HepG2 (cell line): ENCODE measurements at regions not wholly inside any gene's neighbourhood (a gene's known extent, or its start where the extent isn't known, plus 50 kb on each side); places are given as distances from the start of the nearest gene placed in this dataset.

ENCODE experiments used
- CEBPB ChIP-seq: IDR thresholded peaks from 2 replicates; pipeline ENCODE4 v1.6.1; 2011; ENCODE audit warnings: low read depth, low read length, improper control_type of control experiment, borderline replicate concordance
- CTCF ChIP-seq: sonication (generic); formaldehyde crosslinking; IDR thresholded peaks from 2 replicates; pipeline ENCODE4 v1.5.0; 2020; ENCODE audit warnings: mild to moderate bottlenecking, missing genetic modification reagents, moderate library complexity
- HNRNPK ChIP-seq: fragments of 200-400 bp; formaldehyde crosslinking; IDR thresholded peaks from 2 replicates; pipeline ENCODE4 v1.6.1; 2018; ENCODE audit warnings: low read length, low read depth, moderate library complexity, mild to moderate bottlenecking; ENCODE audit not compliant: poor library complexity, severe bottlenecking
- TERF1 ChIP-seq: sonication (generic); formaldehyde crosslinking; IDR thresholded peaks from 2 replicates; pipeline ENCODE4 v1.8.0; 2022; ENCODE audit warnings: mild to moderate bottlenecking, missing genetic modification reagents, moderate library complexity
- YY1 ChIP-seq: IDR thresholded peaks from 2 replicates; pipeline ENCODE4 v1.6.1; 2011; ENCODE audit warnings: low read length, low read depth, moderate library complexity, mild to moderate bottlenecking; ENCODE audit not compliant: insufficient read depth, insufficient replicate concordance
- ZNF543 ChIP-seq: sonication (generic); formaldehyde crosslinking; IDR thresholded peaks from 2 replicates; pipeline ENCODE4 v1.4.0; 2020; ENCODE audit warnings: mild to moderate bottlenecking, missing genetic modification reagents
- ZNF883 ChIP-seq: sonication (generic); formaldehyde crosslinking; IDR thresholded peaks from 2 replicates; pipeline ENCODE4 v1.5.1; 2020; ENCODE audit warnings: mild to moderate bottlenecking, missing genetic modification reagents; ENCODE audit errors: not compliant biosample characterization
- TF ChIP-seq, protein P1 (sequence below): sonication (generic); formaldehyde crosslinking; IDR thresholded peaks from 2 replicates; pipeline ENCODE4 v1.4.0; 2020; ENCODE audit warnings: mild to moderate bottlenecking, missing genetic modification reagents

DNA sequence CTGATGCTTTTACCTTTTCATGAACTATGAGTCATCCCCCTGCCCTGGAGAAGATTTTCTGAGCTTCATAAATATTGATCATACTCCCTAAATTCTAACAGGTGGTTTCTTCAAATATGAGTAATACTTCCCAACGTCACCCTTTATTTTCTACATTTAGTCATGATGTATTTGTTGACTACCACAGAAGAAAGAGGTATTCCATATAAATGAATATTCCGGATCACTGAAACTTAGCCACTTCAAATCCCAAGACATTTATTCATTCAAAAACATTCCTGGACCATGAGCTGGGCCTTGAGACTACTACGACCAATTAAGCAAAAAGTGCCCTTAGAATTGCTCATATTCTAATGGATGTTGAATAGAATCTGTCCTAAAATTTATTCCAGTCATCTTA, 395.8 kb upstream of the NPVF start:
- TF ChIP-seq ZNF543 (CRISPR knock-in tag) (no peak), CEBPB (no peak), ZNF883 (CRISPR knock-in tag) (no peak), YY1 (no peak), TERF1 (CRISPR knock-in tag) (no peak), HNRNPK (no peak), CTCF (CRISPR knock-in tag) (no peak)
- TF ChIP-seq, protein P1, sequence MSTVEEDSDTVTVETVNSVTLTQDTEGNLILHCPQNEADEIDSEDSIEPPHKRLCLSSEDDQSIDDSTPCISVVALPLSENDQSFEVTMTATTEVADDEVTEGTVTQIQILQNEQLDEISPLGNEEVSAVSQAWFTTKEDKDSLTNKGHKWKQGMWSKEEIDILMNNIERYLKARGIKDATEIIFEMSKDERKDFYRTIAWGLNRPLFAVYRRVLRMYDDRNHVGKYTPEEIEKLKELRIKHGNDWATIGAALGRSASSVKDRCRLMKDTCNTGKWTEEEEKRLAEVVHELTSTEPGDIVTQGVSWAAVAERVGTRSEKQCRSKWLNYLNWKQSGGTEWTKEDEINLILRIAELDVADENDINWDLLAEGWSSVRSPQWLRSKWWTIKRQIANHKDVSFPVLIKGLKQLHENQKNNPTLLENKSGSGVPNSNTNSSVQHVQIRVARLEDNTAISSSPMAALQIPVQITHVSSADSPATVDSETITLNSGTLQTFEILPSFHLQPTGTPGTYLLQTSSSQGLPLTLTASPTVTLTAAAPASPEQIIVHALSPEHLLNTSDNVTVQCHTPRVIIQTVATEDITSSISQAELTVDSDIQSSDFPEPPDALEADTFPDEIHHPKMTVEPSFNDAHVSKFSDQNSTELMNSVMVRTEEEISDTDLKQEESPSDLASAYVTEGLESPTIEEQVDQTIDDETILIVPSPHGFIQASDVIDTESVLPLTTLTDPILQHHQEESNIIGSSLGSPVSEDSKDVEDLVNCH (CRISPR knock-in tag), result no peak
